Mesodermal cell (in vitro differentiated cells): ENCODE measurements at regions not wholly inside any gene's neighbourhood (a gene's known extent, or its start where the extent isn't known, plus 50 kb on each side); places are given as distances from the start of the nearest gene placed in this dataset.

ENCODE experiments used
- H3K27ac ChIP-seq: 2 replicates; pipeline ENCODE4 v1.7.0; 2013; ENCODE audit warnings: mild to moderate bottlenecking, low read depth, low read length, moderate library complexity; ENCODE audit not compliant: severe bottlenecking
- H3K36me3 ChIP-seq: 2 replicates; pipeline ENCODE4 v1.7.1; 2013; ENCODE audit warnings: mild to moderate bottlenecking, low read length, moderate library complexity; ENCODE audit not compliant: control insufficient read depth, insufficient read depth
- H3K4me1 ChIP-seq: one replicate; pipeline ENCODE4 v1.7.1; 2013; ENCODE audit warnings: mild to moderate bottlenecking, low read length; ENCODE audit not compliant: insufficient read depth, control insufficient read depth, poor library complexity, severe bottlenecking
- H3K4me3 ChIP-seq: 2 replicates; pipeline ENCODE4 v1.7.0; 2013; ENCODE audit warnings: low read length, control low read depth, mild to moderate bottlenecking; ENCODE audit not compliant: insufficient read depth, poor library complexity, severe bottlenecking; ENCODE audit errors: extremely low read depth
- H3K9me3 ChIP-seq: 2 replicates; pipeline ENCODE4 v1.7.1; 2013; ENCODE audit warnings: mild to moderate bottlenecking, low read length, moderate library complexity; ENCODE audit not compliant: control insufficient read depth
- WGBS, 2 experiments: methylation state at CpG; one replicate each; pipeline ENCODE4 v1.1.5; 2013; ENCODE audit warnings: missing lambda C conversion rate in 2 of 2; ENCODE audit not compliant: insufficient coverage in 2 of 2; 5-methylcytosine and 5-hydroxymethylcytosine counted together

- Histone ChIP-seq H3K27ac (no peak overlapping the region), H3K4me1 (peaks cover 5% of the 10 kb centered on the region), H3K4me3 (no peak overlapping the region), H3K36me3 (no peaks in the 10 kb centered on the region), H3K9me3 (peaks cover 6% of the 10 kb centered on the region)
- WGBS, 2 experiments = 88% methylated on average over 6 of the region's 9 CpGs
These were observed 270.4 kb upstream of the RTL1 start for GRCh38 chr14:101173698-101174521.

- H3K27ac ChIP-seq = no peak overlapping the region
- H3K4me1 ChIP-seq = peaks cover 5% of the 10 kb centered on the region
- no peak overlapping the region for H3K4me3 ChIP-seq
- WGBS, 2 experiments = 90 to 93% methylated on average over 9 to 12 of the region's 12 CpGs
- peaks cover 2% of the 10 kb centered on the region for H3K9me3 ChIP-seq
- no peaks in the 10 kb centered on the region for H3K36me3 ChIP-seq
These were observed 271.0 kb upstream of the RTL1 start for GRCh38 chr14:101174522-101174838.

GRCh38 chr14:101174980-101175606 lies 271.6 kb upstream of the RTL1 start:
- Histone ChIP-seq H3K9me3 (peaks cover under 1% of the 10 kb centered on the region), H3K4me3 (no peak overlapping the region), H3K36me3 (no peaks in the 10 kb centered on the region), H3K27ac (no peak overlapping the region), H3K4me1 (peaks cover 5% of the 10 kb centered on the region)
- WGBS, 2 experiments = 88 to 92% methylated on average over 6 to 9 of the region's 9 CpGs

- H3K4me3 ChIP-seq = no peak overlapping the region
- no peak overlapping the region for H3K27ac ChIP-seq
- H3K4me1 ChIP-seq = peaks cover 5% of the 10 kb centered on the region
- no peaks in the 10 kb centered on the region for H3K36me3 ChIP-seq
- peaks cover 6% of the 10 kb centered on the region for H3K9me3 ChIP-seq
- WGBS, 2 experiments = 90 to 94% methylated on average over 10 to 11 of the region's 13 CpGs
These were observed 272.4 kb upstream of the RTL1 start for GRCh38 chr14:101175731-101176534.

GRCh38 chr14:101176535-101177205 lies 273.1 kb upstream of the RTL1 start:
- H3K36me3 ChIP-seq = no peaks in the 10 kb centered on the region
- peak overlapping the region; percentile 41 for H3K27ac ChIP-seq
- WGBS, 2 experiments = 93 to 95% methylated on average over 15 to 16 of the region's 16 CpGs

GRCh38 chr14:101177301-101177971 lies 273.9 kb upstream of the RTL1 start:
- peak overlapping the region; percentile 41 for H3K27ac ChIP-seq

More at GRCh38 chr14:101176535-101177205, 273.1 kb upstream of the RTL1 start:
- Histone ChIP-seq H3K4me1 (peaks cover 5% of the 10 kb centered on the region), H3K9me3 (peaks cover 6% of the 10 kb centered on the region), H3K4me3 (no peak overlapping the region)

GRCh38 chr14:101178184-101179072 lies 274.9 kb upstream of the RTL1 start:
- no peak overlapping the region for H3K4me3 ChIP-seq
- H3K27ac ChIP-seq = no peak overlapping the region
- no peaks in the 10 kb centered on the region for H3K36me3 ChIP-seq
- H3K9me3 ChIP-seq = peaks cover 12% of the 10 kb centered on the region
- H3K4me1 ChIP-seq = peaks cover 5% of the 10 kb centered on the region
- WGBS, 2 experiments = 90 to 93% methylated on average over 19 of the region's 22 CpGs

More at GRCh38 chr14:101177301-101177971, 273.9 kb upstream of the RTL1 start:
- Histone ChIP-seq H3K36me3 (no peaks in the 10 kb centered on the region), H3K4me1 (peaks cover 5% of the 10 kb centered on the region), H3K4me3 (no peak overlapping the region), H3K9me3 (peaks cover 10% of the 10 kb centered on the region)
- WGBS, 2 experiments = 88 to 95% methylated on average over 19 to 23 of the region's 23 CpGs

GRCh38 chr14:101179691-101180211 lies 276.2 kb upstream of the RTL1 start:
- Histone ChIP-seq H3K9me3 (peaks cover 12% of the 10 kb centered on the region), H3K27ac (no peak overlapping the region), H3K4me1 (peaks cover 5% of the 10 kb centered on the region), H3K4me3 (no peak overlapping the region), H3K36me3 (no peaks in the 10 kb centered on the region)
- WGBS, 2 experiments = 80 to 85% methylated on average over 12 of the region's 12 CpGs
